NOMO-1 treated with DMSO at 0.1 percent for 48 hours (cell line): ENCODE measurements at regions not wholly inside any gene's neighbourhood (a gene's known extent, or its start where the extent isn't known, plus 50 kb on each side); places are given as distances from the start of the nearest gene placed in this dataset.
"Not testable (repeated sequence)": the region's sequence is repeated elsewhere in the genome, so short reads cannot be mapped to it uniquely, and the experiment has no call there.

ENCODE experiments used
- DNase-seq: peaks from one replicate; lab custom pipeline; 2025; ENCODE audit not compliant: unreplicated experiment; lab: John Stamatoyannopoulos, UW

GRCh38 chr21:26331205-26331980, 160.8 kb upstream of the APP start:
- DNase-seq = no peak

DNA sequence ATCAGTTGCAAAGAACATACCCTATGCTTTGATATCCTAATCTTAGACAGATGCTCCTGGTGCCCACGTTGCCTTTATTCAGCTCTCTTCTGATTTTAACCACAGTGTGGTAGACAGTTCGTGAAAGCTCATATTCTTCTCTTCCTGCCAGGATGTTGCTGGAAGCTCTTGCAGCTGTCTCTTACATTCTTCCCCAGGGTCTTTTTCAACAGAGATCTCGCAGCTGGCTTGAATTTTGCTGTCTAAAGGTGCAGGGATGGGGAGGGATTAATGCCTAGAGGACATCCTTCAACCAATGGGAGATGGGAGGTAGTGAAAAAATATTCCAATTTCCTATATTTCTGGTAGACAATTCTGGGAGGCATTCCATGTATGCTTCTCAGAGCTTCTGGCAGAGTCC, 150.0 kb upstream of the APP start:
- no peak for DNase-seq

DNA sequence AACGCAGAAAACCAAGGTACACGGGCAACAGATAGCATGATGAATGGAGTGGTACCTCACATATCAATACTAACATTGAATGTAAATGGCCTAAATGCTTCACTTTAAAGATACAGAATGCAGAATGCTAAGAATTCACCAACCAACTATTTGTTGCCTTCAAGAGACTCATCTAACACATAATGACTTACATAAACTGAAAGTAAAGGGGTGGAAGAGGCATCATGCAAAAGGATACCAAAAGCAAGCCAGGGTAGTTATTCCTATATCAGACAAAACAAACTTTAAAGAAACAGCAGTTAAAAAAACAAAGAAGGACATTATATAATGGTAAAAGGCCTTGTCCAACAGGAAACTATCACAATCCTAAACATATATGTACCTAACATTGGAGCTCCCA, 137.1 kb upstream of the APP start:
- no peak for DNase-seq

DNA sequence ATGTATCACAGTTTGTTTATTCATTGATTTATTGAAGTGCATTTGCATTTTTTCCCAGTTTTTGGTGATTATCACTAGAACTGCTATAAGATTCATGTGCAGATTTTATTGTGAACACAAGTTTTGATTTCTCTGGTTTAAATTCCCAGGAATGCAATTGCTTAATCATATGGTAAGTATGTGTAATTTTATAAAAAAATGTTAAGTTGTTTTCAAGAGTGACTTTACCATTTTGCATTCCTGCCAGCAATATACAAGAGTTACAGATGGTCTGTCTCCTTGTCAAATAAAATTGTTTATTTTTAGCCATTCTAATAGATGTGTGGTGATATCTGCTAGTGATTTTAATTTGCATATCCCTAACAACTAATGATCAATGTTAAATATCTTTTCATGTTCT, 127.3 kb upstream of the APP start:
- no peak for DNase-seq

- DNase-seq = no peak
These were observed 122.8 kb upstream of the APP start for GRCh38 chr21:26293141-26293946.

DNA sequence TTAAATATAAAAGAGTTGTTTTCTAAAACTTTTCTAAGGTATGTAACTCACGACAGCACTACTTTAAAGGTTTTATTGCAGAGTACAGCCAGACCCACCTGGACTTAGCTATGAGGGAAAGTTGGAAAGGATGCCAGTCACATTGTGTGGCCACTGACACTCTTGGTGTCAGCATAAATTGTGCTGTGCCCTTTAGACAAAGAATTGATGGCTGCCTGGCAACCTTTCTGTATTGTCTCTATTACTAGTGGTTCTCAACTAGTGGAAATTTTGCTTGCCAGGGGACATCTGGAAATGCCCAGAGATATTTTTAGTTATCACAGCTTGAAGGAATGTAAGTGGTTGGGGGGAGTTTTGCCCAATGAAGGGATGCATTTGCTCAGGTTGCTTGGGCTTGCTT, 117.5 kb upstream of the APP start:
- DNase-seq = no peak

GRCh38 chr21:26284531-26284930, 114.0 kb upstream of the APP start:
- DNase-seq = no peak

DNA sequence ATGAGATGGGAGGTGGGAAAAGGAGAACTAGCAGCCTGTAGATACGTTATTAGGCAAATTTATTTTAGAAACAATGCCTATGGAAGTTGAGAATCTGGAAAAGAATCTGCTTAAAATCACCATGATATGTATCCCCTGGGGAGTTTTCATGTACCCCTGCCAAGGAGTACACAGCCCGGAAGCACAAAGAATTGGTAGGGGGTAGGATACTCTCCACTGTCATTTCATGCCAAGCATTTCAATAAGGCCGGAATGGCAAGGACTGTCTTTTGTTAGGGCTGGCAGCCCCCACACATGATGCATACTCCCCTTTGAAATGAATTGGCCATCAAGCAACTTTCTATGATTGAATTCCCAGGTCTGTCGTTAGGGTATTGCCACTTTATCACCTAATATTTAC, 111.5 kb upstream of the APP start:
- DNase-seq = no peak

DNA sequence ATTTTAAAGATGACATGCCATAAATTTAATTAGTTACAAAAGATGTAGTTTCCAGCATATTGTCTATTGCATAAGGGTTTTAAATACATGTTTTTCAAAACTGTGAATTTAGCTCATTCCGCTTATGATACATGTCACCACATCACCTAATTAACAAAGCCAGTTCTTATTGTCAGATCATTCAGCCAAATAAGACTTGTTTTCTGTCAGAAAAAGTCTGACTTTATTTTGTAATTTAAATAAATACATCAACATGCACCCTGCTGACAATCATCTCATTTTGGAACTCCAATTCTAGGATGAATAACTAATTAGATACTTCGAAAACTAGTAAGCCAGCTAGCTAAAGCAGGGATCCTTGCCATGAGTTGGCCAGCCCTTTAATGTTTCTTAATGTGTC, 110.9 kb upstream of the APP start:
- no peak for DNase-seq

DNA sequence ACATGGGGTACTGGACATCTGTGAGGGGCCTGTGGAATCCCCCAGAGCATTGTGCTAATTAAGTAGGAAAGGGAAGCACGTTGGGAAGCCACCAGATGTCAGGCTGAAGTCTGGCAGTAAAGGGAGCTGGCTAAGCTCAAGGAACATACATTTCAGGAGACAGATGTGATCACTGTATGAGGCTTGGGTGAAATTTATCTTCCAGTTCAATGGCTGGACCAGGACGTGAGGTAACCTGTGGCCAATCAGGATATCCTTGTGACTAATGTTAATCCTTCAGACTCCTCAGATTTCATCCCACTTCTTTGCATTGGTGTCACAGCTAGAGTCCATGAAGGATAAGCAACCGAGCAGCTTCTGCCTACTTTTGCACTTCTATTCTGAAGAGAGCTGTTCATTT, 110.2 kb upstream of the APP start:
- no peak for DNase-seq

GRCh38 chr21:26280148-26280547, 109.6 kb upstream of the APP start:
- DNase-seq = no peak

GRCh38 chr21:26275801-26276200, 105.2 kb upstream of the APP start:
- no peak for DNase-seq

DNA sequence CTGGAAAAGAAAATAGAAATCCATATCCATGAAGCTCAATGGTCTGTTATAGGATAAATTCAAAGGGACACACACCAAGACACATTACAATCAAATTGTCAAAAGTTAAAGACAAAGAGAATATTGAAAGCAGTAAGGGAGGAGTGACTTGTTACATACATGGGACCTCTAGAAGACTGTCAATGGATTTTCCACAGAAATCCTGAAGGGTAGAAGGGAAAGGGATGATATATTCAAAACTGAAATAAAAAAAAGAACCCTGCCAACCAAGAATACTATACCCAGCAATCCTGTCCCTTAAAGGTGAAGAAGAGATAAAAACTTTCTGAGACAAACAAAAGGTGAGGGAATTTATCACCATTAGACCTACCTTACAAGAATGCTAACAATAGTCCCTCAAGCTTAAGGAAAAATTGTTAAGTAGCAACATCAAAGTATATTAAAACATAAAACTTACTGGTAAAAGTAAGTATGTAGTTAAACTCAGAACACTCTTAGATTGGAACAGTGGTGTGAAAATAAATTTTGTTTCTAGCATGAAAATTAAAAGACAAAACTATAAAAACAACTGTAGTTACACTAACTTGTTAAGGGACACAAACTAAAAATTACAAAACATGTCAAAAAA, 103.2 kb upstream of the APP start:
- no peak for DNase-seq

DNA sequence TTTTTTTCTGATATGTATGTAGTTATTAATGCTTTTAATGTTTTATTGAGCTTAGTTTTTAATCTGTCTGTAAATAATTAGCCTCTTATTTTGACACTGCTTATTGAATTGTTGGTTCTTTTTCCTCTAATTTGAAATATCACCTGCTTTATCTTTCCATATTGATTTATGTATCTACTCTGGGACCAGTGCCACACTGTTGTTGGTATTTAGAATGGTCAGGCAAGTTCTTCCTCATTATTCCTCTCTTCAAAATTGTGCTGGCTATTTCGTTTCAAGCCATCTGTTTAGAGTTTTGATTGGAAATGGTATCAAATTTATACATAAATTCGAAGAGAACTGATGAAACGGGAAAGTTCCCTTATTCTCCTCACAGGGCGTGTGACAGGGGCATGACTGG, 96.8 kb upstream of the APP start:
- no peak for DNase-seq

DNA sequence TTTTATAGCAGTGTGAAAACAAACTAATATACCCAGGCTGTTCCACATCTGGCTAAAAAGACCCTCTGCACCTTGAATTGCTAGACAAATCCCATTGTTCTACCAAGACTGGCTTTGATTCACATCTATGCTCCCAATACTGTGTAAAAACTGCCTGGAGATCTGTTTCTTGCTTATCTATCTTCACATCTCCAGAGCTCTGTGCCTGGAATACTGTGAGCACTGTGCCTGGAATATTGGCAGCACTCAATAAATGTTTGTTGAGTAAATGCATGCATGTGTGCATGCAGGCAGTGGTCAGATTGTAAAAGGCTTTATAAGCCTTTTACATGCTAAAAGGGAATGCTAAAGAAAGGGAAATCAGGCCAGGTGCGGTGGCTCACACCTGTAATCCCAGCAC, 75.5 kb upstream of the APP start:
- no peak for DNase-seq

DNA sequence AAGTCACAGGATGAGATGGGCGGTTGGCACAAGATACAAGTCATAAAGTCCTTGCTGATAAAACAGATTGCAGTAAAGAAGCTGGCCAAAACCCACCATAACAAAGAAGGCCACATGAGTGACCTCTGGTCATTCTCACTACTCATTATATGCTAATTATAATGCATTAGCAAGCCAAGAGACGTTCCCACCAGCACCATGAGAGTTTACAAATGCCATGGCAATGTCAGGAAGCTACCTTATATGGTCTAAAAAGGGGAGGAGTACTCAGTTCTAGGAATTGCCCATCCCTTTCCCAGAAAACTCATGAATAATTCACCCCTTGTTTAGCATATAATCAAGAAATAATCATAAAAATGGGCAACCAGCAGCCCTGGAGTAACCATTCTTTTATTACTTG, 74.9 kb upstream of the APP start:
- no peak for DNase-seq

DNA sequence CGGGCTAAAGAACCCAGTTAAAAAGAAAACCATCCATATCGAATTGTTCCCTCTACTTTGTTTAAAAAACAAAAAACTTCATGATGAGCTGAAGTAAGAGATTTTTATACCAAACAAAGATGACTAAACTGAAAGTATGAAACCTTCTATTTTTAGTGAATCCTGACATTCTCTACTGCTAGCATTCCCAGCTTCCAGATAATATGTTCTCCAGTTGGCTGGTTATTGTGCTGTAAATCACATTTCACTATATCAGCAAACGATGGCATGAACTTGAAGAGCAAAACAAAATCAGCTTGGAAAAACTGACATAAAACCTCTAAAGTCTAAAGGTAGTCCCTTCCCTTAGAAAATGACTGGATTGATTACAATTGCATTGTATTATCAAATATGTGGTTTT, 68.1 kb upstream of the APP start:
- DNase-seq = no peak

DNA sequence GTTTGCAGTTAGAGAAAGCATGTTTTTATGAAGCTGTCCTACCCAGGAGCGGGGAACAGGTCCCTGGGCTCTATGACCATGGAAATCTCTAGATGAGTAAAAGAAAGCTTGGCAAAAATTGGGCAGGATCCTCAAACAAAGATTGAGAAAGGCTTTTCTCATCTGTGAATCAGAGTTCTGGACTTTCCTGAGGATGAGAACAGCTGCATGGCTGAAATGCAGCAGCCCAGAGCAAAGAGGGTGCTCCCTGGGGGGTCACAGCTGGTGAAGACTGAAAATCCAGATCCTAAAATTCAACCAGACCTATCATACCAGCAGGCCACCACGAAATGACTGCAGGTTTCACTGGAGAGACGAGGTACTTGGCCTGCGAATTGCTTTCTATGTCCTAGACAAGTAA, 65.7 kb upstream of the APP start:
- DNase-seq = no peak

DNA sequence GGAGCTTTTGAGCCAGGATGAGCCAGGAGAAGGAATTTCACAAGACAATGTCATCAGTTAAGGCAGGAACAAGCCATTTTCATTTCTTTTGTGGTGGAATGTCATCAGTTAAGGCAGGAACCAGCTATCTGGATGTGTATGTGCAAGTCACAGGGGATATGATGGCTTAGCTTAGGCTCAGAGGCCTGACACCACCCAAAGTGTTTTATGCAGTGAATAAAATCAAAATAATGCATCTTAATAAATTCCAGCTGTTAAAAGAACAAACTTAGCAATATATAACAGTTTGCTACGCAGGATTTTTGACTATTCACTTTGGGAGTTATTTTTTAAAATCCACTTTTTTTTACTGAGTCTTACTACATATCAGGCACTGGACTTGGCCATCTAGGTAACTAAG, 62.7 kb upstream of the APP start:
- not testable (repeated sequence) for DNase-seq

GRCh38 chr21:26232491-26232890, 61.9 kb upstream of the APP start:
- not testable (repeated sequence) for DNase-seq

DNA sequence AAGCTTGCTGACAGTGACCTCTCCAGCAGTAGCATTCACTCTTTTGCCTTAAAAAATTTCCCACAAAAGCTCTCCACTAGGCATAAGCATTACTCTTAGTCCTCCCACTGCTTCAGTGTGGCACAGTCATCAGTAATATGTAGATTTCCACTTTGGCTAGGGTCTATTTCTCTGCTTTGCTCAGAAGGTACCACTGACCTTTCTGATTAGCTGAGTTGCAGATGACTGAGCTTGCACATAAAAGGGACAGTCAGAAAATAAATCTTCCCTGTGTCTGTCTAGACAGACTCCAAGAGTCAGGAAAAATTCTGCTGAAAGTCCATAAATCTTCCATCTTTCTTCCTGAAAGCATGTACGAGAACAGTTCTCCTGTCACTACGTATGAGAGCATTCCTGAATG, 56.6 kb upstream of the APP start:
- DNase-seq = no peak

DNA sequence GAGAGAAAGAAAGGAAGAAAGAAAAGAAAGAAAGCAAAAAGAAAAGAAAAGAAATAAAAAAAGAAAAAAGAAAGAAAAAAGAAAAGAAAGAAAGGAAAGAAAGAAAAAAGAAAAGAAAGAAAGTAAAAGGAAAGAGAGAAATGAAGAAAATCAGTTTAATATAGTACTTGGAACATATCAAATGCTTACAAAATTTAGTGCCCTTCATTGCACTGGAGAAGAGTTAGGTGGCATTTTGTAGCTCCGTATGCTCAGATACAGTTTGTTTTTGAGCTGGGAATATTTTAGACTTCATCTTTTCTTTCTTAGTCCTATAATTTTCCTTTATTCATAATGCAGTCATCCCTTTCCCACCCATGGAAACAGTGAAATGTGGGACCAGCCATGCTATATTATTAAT, 56.2 kb upstream of the APP start:
- DNase-seq = no peak
